ENCODE measurements at regions not wholly inside any gene's neighbourhood (a gene's known extent, or its start where the extent isn't known, plus 50 kb on each side); places are given as distances from the start of the nearest gene placed in this dataset.
"Not testable (repeated sequence)": the region's sequence is repeated elsewhere in the genome, so short reads cannot be mapped to it uniquely, and the experiment has no call there.

DNA sequence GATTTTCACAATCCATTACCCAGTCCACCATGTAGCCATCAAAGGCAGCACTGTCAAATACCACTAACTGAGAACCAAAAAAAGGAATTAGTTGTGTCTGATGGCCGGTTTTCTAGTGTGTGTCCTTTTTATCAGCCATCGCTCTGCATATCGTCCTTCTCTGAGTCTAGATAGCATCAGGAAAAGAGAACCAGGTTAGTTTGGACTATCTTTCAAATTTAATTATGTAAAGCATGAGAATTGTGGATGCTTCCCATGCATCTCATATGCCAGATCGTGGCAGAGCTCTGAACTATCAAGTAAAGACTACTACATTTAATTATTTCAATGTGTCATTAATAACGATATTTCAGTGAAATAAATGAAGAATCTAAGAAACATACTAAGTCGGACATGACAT is 691.9 kb downstream of the FAM181B start:
- TF ChIP-seq, protein P1, sequence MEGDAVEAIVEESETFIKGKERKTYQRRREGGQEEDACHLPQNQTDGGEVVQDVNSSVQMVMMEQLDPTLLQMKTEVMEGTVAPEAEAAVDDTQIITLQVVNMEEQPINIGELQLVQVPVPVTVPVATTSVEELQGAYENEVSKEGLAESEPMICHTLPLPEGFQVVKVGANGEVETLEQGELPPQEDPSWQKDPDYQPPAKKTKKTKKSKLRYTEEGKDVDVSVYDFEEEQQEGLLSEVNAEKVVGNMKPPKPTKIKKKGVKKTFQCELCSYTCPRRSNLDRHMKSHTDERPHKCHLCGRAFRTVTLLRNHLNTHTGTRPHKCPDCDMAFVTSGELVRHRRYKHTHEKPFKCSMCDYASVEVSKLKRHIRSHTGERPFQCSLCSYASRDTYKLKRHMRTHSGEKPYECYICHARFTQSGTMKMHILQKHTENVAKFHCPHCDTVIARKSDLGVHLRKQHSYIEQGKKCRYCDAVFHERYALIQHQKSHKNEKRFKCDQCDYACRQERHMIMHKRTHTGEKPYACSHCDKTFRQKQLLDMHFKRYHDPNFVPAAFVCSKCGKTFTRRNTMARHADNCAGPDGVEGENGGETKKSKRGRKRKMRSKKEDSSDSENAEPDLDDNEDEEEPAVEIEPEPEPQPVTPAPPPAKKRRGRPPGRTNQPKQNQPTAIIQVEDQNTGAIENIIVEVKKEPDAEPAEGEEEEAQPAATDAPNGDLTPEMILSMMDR (IDR thresholded peaks at IDR 0.05; ENCODE audit: low read depth, low read length) = no peak
- ChIA-PET POLR2A (no interaction called here), CTCF (no interaction called here)
- Histone ChIP-seq H3K27ac (ENCODE audit: low read depth, low read length) (no peak overlapping the region), H3K4me3 (ENCODE audit: low read depth, low read length) (no peak overlapping the region), H3K9me3 (ENCODE audit: control insufficient read depth, insufficient read depth, low read length) (no peaks in the 10 kb centered on the region), H3K27me3 (ENCODE audit: control insufficient read depth, insufficient read depth, low read length) (no peaks in the 10 kb centered on the region)
- no peak for DNase-seq (ENCODE audit: low read depth, low spot score)

DNA sequence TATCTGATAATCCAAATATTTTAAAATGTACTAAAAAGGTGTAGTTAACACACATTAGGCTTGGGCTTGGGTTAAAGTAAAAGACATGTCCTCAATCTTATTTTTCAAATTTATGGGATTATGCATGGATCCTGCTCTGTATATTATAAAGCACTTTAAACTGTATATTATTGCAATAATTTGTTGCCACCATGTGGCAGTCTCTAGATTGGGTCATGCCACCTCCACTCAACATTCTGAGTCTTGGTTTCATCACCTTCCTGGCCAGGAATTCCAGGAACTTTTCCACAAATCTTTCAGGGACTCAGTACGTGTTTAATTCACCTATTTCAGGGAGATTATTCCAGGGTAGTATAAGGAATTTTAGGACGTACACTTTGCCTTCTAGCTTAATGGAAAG is 695.5 kb downstream of the FAM181B start:
- Histone ChIP-seq H3K4me3 (ENCODE audit: low read depth, low read length) (no peak overlapping the region), H3K27me3 (ENCODE audit: control insufficient read depth, insufficient read depth, low read length) (no peaks in the 10 kb centered on the region), H3K27ac (ENCODE audit: low read depth, low read length) (no peak overlapping the region), H3K9me3 (ENCODE audit: control insufficient read depth, insufficient read depth, low read length) (no peaks in the 10 kb centered on the region)
- TF ChIP-seq, protein P1 (IDR thresholded peaks at IDR 0.05; ENCODE audit: low read depth, low read length) = no peak
- CTCF ChIA-PET = no interaction called here
- DNase-seq (ENCODE audit: low read depth, low spot score) = no peak
- POLR2A ChIA-PET = no interaction called here

DNA sequence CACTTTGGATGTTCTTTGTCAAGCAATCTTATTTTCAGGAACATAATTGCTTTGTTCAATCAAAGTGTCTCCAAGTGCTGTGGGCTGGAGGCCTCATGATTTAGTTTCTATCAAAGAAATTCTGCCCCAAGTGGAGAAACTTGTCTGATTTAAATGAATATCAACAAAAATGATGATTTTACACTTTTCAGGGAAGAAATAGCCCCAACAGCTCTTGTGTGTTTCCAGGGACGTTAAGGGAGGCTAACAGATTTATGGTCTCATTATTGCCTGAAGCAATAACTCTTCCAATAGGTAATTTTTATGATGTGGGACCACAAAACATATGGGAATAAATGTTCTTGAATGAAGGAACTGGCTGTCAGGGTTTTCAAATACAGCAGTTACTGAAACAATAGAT is 699.1 kb downstream of the FAM181B start:
- POLR2A ChIA-PET = no interaction called here
- CTCF ChIA-PET = no interaction called here

DNA sequence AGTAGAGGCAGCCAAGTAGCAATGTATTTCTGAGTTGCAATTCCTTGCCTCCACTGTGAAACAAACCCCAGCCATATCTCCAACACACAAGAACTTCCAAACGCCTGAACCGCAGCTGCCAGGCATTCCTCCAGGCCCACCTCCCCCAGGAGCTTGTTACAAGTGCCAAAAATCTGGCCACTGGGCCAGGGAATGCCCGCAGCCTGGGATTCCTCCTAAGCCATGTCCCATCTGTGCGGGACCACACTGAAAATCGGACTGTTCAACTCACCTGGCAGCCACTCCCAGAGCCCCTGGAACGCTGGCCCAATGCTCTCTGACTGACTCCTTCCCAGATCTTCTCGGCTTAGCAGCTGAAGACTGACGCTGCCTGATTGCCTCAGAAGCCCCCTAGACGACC is 706.3 kb downstream of the FAM181B start:
- POLR2A ChIA-PET; H3K27ac ChIP-seq (ENCODE audit: low read depth, low read length); DNase-seq (ENCODE audit: low read depth, low spot score); H3K4me3 ChIP-seq (ENCODE audit: low read depth, low read length); H3K9me3 ChIP-seq (ENCODE audit: control insufficient read depth, insufficient read depth, low read length); H3K27me3 ChIP-seq (ENCODE audit: control insufficient read depth, insufficient read depth, low read length); CTCF ChIA-PET: not testable (repeated sequence)

More for the DNA sequence above, 699.1 kb downstream of the FAM181B start:
- no peaks in the 10 kb centered on the region for H3K9me3 ChIP-seq (ENCODE audit: control insufficient read depth, insufficient read depth, low read length)
- TF ChIP-seq, protein P1 (IDR thresholded peaks at IDR 0.05; ENCODE audit: low read depth, low read length) = no peak
- no peak for DNase-seq (ENCODE audit: low read depth, low spot score)
- H3K4me3 ChIP-seq (ENCODE audit: low read depth, low read length) = no peak overlapping the region
- H3K27me3 ChIP-seq (ENCODE audit: control insufficient read depth, insufficient read depth, low read length) = no peaks in the 10 kb centered on the region
- H3K27ac ChIP-seq (ENCODE audit: low read depth, low read length) = no peak overlapping the region

DNA sequence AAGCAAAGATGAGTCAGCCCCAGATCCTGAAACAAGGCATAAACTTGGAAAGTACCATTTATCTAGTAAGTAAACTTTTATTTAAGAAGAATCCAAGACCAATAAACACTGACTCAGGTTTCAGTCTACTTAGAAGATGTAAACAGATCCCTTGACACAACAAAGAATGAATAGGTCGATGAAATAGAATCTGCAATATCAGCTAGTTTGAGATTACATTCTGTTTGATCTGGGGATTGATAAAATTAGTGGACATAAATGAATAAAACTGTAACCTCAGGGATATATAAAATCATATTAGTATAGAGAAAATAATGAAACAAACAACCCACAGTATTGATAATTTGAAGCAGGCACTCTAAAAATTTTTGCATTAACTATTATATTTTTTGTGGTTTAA is 708.9 kb downstream of the FAM181B start:
- POLR2A ChIA-PET = no interaction called here
- CTCF ChIA-PET = interaction anchor here (0.6 kb wide), 1 partner anchor 1843 kb away, joined by 3 read pairs; no protein-coding TSS in a partner anchor

More for the DNA sequence above, 708.9 kb downstream of the FAM181B start:
- TF ChIP-seq, protein P1 (IDR thresholded peaks at IDR 0.05; ENCODE audit: low read depth, low read length) = no peak
- Histone ChIP-seq H3K9me3 (ENCODE audit: control insufficient read depth, insufficient read depth, low read length) (no peaks in the 10 kb centered on the region), H3K4me3 (ENCODE audit: low read depth, low read length) (no peak overlapping the region), H3K27me3 (ENCODE audit: control insufficient read depth, insufficient read depth, low read length) (no peaks in the 10 kb centered on the region), H3K27ac (ENCODE audit: low read depth, low read length) (no peak overlapping the region)
- no peak for DNase-seq (ENCODE audit: low read depth, low spot score)
